ENCODE measurements at regions not wholly inside any gene's neighbourhood (a gene's known extent, or its start where the extent isn't known, plus 50 kb on each side); places are given as distances from the start of the nearest gene placed in this dataset.

DNA sequence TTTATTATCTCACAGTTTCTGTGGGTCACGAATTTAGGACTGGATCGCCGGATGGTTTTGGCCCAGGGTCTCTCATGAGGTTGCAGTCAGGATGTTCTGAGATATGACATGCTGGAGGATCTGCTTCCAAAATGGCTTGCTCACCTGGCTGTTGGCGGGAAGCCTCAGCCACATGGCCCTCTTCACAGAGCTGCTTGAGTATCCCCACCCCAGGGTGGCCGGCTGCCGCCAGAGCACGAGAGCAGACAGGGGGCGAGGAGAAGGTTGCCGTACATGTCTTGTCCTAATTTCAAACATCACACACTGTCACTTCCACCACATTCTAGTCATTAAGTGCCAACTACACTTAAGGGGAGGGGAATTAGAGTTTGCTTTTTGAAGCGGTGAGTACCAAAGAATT is 365.8 kb downstream of the FGFR2 start:
- no peak for DNase-seq (ENCODE audit: low read depth in 3 of 3)

DNA sequence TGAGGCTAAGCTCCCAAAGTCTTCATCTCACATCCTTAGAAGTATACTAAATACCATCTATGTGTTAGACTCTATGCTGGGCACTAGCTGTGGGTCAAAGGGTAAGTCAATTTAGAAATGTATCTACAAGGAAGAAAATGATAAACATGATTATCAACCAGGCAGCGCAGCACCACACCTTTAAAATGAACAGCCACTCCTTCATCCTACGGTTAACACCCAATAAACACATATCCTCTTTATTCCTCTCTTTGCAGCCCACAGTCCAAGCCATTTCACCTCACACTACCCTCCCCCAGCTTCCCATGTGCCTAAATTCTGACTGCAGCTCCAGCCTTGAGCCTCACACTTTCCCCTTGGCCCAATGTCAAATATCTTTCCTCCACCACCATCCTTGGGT is 362.6 kb downstream of the FGFR2 start:
- DNase-seq (ENCODE audit: low read depth in 3 of 3) = no peak

DNA sequence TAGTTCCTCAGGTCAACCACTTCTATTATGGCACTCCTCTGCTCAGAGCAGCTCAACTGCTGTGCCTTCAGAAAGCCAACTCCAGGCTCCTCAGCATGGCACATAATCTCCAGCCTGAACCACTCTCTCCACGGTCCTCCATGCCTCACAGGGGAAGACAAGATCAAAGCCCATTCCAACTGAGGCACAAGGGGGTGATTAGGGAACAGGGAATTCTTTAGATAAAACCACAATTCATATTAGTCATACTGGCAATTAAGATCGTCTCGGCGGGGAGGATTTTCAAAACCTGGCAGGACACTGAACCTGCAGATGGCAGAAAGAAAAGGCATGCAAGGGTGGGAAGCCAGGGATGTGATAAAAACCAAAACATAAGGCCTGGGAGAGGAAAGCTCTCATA is 361.6 kb downstream of the FGFR2 start:
- no peak for DNase-seq (ENCODE audit: low read depth in 3 of 3)

DNA sequence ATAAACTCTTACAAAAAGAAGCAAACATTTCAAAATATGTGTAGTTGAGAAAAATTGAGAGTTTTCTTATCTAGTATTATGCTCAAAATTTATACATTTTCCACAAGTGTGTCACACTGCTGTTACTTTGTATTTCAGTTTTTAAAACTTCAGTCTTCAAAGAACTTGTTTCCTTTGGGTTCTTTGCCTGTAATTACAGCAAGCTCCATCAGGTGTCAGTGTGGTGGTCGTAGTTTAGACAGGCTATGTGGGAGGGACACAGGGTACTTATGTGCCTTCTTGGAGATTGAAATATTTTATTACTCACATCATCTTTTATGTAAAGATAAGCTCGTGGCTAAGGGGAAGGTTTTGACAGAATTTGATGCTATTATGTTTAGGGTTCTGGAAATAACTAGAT is 360.5 kb downstream of the FGFR2 start:
- no peak for DNase-seq (ENCODE audit: low read depth in 3 of 3)

DNA sequence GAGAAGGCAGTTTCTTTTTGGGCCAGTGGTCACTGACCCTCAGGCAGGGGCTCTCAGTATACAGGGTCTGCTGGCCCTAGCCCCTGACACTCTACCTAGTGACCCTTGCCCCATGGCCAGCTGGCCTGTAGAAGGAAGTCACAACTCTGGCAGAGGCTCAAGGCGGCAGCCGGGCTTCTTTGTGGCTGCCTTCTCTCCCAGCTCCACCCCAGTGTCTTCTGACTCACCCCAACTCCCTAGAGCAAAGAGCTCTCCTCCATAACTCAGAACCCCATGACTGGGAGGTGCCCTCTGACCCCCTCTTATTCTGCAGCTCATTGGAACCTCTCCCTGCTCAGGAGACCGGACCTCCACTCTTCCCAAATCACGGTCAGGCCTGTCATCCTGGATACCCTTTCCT is 358.2 kb downstream of the FGFR2 start:
- DNase-seq (ENCODE audit: low read depth in 3 of 3) = no peak

DNA sequence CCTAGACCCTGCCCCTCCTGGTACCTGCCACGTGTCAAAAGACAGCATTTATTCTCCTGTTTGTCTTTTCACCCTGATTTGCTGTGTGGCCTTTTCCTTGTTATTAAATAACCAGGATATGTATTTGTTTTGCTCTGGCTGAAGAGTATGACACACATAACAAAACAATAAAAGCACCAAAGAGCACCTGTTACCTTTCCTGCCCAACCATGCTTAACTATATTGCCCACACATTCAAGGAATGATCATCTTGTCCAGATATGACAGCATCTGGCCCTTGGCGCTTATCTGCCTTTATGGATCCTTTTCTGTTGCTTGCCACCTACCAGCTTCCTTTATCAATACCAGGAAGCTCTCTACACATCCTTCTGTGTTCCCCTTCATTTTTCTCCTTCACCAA is 357.7 kb downstream of the FGFR2 start:
- no peak for DNase-seq (ENCODE audit: low read depth in 3 of 3)

DNA sequence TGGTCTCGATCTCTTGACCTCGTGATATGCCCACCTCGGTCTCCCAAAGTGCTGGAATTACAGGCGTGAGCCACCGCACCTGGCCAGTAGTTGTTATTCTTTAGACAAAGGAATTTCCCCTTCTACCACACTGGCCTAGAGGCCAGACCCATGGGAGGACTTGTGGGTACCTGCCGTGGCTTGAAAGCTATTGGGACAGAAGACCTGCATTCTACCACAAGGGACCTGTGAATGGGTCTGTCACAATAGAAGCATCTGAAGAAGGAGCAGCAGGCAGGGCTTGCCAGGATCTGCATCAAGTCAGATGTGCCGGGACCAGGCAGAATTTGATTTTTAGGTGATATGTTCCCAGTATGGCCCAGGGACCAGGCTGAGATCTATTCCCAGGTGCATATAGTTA is 356.9 kb downstream of the FGFR2 start:
- DNase-seq (ENCODE audit: low read depth in 3 of 3) = no peak

DNA sequence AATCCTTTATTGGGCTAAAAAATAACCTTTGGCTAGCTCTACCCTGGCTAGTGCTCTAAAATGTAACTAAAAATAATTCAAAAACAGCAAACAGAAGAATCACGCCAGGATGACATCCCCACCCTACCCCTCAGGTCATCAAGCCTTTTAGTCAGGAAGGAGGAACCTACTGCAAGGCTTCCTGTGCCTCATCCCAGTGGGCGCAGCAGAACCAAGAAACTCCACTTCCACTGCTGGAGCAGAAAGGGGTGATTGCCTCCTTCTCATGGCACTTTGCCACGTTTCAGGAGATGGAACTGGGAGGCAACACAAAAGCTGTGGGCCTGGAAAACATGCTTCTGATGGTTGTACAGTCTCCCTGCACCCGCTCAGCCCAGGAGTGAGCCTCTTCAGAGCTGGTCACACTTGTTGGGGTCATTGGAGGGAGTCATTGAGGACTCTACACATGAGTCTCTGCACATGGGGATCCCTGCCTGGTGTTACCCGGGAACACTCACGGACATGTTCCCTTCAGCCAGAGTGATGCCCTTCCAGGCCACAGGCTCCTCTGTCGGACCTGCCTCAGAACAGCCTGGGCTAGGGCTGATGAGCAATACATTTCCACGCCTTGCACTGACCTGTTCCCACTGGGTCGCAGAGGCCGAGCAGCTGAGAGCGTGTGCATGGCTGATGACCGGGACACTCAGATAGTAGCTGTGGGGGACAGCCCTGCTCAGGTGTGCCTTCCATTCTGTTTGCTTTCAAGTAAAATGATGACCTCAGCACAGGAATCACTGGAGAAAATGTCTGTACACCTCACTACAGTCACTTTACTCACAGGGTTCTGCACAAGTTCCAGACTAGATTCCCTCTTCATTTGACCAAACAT is 355.3 kb downstream of the FGFR2 start:
- DNase-seq (ENCODE audit: low read depth in 3 of 3) = no peak

DNA sequence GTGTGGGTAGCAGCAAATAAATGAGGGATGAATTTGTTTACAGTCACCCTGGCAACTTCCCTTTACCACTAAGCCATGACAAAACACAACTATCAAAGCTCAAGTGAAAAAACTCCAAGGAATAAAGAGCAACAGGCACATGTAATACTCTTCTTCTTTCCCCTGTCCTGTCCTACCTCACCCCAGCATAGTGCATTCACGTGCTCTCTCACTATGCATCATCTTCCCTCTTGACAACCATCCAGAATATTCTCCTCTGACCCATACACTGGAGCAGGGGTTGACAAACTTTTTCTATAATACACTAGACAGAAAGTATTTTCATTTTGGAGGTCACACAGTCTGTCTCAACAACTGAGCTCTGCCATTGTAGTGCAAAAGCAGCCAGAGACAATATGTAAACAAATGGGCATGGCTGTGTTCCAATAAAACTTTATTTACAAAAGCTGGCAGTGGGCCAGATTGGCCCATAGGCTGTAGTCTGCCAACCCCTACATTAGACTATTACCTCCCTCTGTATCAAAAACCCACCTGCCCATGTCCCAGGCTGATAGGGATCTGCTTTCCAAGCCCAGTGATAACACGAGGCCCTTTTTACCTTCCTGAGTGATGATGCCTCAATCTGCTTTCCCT is 354.5 kb downstream of the FGFR2 start:
- DNase-seq (ENCODE audit: low read depth in 3 of 3) = no peak

DNA sequence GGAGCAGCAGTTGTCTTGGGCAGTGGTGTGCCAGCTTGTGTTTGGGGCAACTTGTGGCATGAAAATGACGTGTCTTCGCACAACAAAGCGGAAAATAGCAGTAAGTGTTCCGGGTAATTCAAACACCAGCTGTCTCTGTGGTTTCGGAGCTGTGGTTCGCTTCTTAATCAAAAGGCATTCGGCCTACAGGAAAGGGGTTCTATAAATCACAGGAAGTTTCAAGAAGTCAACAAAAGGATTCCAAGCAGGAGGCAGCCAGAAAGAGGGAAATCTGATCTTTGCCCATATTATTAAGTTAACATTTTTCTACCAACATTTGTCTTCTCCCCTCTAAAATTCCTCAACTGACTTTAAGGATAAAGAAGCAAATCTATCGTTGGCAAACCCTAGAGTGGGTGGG is 353.4 kb downstream of the FGFR2 start:
- DNase-seq (ENCODE audit: low read depth in 3 of 3) = no peak

DNA sequence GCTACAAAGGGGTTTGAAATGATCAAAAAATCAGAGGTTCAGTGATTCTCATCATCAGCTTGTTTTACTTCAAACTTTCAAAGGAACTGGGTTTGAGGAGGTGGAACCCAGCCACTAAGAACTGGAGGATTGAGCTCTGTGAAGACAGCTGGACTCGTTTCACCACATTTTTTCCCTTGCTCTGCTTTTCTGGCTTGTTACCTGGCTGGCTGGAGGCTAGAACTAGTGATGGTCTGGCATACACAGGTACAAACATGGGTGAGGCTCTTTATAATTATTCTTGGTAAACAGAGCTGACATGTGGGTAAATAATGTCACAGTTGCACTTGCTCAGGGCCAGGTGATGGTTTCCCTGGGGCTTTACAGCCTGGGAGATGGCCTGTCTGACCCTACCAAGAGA is 352.5 kb downstream of the FGFR2 start:
- DNase-seq (ENCODE audit: low read depth in 3 of 3) = no peak

DNA sequence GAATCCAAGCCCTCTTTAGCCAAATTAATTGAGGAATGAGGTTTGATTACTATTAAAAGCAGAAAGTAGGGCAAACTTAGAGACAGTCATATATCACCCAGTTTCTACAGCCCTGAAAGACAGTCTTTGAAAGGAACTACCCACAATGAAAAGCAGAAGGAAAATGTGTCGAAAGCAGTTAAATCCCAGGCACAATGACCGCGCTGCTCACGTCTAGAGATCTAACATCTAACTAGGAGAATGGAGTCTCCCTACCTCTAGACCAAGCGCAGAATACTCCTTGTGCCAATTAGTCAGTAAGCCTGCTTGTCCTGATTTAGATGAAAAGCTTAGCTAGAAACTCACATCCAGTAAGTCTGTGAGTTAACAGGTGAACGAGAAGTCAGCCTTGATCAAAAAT is 350.0 kb downstream of the FGFR2 start:
- DNase-seq (ENCODE audit: low read depth in 3 of 3) = no peak

DNA sequence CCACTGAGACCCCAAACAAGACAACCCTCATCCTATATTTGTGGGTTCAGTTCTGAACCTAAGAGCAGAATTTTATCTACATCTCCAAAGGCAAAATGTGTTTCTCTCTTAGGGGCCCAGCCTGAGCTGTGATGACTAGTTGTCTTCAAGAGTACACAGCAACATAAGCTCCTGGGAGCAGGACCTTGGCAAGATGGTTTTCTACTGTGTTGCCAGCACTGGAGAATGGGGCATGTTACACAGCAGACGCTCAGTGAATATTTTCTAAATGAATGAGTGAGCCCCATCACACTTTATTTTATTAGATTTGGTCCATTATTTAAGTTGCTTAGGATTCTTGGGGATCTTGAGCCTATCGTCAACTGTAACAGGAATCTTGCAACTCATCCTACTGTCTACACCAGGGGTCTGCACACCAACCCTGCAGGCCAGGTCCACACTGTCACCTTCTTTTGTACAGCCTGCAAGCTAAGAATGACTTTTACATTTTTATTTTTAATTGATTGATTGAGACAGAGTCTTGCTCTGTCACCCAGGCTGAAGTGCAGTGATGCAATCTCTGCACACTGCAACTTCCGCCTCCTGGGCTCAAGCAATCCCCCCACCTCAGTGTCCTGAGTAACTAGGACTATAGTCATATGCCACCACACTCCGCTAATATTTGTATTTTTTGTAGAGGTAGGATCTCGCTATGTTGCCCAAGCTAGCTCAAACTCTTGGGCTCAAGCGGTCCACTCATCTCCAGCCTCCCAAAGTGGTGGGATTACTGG is 347.1 kb downstream of the FGFR2 start:
- DNase-seq (ENCODE audit: low read depth in 3 of 3) = no peak

DNA sequence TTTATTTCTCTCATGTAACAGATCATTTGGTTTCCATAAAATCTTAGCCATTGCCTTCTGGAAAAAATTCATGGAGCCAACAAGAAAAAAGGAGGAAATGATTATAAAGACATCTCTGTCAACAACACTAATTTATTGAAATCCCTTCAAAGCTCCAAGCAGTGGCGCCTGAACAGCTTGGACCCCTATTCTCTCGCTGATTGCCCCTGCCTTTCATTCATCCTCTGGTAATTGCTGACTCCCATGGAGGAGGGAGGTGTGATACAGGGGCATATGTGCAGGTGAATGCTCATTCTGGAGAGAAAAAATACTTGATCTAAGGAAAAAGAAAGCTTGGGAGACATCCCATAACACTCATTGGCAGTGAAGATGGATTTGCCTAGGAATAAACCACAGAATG is 345.5 kb downstream of the FGFR2 start:
- no peak for DNase-seq (ENCODE audit: low read depth in 3 of 3)

DNA sequence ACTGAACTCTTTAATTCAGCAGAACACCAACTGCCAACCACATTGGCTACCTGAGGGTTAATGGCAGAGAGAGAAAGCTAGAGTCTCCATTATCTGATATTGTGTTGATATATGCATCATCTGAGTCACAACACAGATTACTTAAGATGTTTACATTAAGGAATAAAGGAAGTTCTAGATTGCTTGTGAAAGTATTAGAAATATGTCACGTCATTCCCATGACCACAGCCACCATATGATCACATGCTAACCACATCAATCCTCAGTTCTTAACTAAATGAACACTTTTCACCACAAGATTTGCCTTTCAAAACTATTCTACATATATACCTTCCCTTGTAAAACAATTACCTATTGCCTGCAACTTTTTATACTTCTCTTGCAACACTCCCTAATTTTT is 337.9 kb downstream of the FGFR2 start:
- DNase-seq (ENCODE audit: low read depth in 3 of 3) = no peak

DNA sequence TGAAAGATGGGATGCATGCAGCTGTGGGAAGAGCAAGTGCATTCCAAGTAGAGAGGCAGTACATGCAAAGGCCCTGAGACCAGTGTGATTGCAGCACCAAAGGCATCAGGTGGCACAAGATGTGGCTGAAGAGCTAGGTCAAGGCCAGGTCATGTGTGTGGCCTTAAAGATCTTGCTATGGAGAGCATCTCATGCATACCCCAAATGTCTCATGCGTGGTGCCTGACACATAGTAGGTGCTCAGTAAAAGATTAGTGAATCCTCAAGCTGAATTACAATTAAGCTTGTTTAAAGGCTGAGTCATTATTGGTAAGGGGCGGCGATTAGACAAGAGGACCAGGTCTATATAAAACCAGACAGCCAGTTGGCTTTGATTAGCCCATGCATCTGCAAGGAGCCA is 336.6 kb downstream of the FGFR2 start:
- no peak for DNase-seq (ENCODE audit: low read depth in 3 of 3)

DNA sequence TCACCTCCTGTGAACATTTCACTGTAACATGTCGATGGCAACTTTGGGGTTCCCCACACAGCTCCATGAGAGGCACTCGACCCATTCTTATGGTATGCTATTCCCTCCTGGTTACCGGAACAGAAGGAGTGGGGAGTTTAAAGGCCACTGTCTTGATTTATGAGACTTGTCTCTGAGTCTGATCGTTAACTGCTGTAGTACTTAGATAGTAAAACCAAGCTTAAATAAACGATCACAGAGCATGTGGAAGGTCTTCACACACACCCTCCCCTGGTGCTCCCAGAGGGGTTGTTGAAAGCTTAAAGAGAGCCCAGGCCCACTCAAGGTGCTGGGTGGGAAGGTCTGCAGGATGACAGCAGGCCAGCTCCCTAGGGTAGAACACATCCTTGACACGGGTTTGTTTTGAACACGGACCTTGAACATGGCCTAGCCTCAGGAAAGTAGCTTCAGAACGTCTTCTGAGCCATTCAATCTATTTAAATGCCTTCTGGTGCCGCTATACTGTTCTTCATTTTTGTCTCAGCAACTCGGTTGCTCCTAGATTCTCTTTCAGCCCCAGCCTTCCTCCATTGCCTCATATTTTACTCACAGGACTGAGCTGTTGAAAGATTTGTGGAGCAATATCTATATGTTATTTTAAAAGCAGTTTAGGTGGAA is 335.3 kb downstream of the FGFR2 start:
- DNase-seq (ENCODE audit: low read depth in 3 of 3) = no peak

DNA sequence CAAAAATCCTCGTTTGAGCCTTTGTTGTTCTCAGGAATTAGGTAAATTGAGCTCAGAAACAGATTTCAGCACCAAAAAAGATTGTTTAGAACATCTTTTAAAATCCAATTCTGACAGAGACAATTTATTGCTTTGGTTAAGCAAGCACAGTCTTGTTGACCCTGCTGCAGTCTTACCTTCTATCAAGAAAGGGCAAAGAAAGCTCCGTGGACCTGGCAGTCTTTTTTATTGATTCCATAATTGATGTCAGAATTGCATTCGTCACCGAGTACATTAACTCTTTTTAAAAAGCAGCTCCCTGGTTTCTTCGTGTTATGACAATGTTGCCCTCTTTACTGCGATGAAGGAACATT is 334.8 kb downstream of the FGFR2 start:
- no peak for DNase-seq (ENCODE audit: low read depth in 3 of 3)

DNA sequence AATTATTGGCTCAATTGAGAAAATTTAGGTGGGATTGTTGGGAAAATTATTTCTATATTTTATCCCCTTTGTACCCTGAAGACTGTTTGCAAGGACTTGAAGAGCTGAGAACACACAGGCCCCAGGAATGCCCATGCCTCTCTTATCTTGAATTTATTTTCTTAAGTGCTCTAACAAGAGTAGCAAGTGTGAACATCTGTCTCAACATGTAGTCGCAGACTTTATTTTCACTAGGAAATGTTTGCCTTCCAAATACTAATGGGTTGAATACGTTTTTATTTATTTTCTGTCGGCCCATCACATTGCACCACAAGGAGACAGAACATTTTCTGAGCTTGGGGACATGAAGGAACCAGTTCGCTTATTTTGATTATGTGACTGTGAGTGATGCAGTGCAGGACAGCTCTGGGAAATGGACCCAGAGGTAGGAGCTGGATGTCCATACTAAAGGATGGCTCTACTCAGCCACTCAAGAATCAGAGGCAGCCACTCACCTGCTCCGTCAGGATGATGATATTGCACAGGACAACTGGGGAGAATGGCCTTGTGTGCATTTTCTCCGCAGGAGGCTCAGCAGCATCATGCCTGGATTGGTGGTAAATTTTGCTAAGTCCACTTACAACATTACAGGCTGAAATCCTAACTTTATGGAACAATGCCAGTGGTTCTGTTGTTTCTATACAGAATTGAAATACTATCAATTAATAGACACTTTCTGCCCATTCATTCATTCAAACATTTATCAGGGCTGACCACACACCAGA is 332.7 kb downstream of the FGFR2 start:
- DNase-seq (ENCODE audit: low read depth in 3 of 3) = no peak

DNA sequence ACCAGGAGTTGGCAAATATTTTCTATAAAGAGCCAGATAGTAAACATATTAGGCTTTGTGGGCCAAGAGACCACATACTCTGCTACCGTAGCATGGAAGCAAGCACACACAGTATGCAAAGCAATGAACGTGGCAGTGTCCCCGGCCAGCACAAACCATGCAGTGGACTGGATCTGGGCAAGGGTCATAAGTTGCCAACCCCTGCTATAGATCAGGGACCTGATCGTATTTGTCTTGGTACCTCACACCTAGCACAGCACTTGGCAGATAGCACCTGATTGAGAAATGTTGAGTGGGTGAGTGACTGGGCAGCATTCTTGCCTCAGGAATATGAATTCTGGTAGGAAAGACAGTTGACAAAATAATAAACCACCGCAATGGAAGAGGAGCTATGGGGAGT is 331.9 kb downstream of the FGFR2 start:
- DNase-seq (ENCODE audit: low read depth in 3 of 3) = no peak

DNA sequence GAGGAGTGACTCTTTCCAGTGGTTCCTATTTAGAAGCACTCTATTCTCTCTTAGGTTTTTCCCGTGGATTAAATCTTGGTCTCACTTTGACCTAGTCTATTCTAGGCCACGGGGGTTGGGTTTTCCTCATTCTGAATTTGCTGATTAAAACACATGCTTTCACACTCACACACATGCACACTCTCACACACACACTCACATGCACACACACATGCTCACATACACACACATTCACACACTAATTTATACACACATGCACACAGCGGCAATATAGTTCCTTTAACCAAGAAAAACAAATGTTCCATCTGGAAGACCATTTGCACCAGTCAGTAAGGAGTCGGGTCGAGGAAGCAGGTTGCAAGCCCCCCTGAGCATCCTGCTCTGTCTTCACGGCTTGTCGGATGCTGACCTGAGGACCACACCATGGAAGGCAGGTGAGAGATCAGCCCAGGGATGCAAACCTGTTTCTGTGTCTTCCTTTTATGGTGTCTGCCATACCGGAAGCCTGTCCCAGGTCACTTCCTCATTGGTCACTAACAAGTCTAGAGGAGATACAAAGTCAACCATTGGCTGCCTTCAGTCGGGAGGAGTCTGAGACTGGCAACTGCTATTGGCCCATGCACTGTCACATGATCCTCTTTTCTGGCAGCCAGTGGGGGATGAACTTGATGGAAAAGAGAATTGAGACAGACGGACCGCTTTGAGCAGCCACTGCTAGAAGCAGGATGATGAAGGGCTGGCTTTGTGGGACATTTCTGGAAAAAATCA is 330.8 kb downstream of the FGFR2 start:
- DNase-seq (ENCODE audit: low read depth in 3 of 3) = no peak

All from stimulated activated CD4-positive, alpha-beta T cell treated with anti-CD3 and anti-CD28 coated beads, TNF-alpha, amount 100 ng/mL, for 24 hours (primary cell).